ENCODE measurements at regions not wholly inside any gene's neighbourhood (a gene's known extent, or its start where the extent isn't known, plus 50 kb on each side); places are given as distances from the start of the nearest gene placed in this dataset.
"Not testable (repeated sequence)": the region's sequence is repeated elsewhere in the genome, so short reads cannot be mapped to it uniquely, and the experiment has no call there.

GRCh38 chr7:67301667-67302066 is 305.0 kb downstream of the TYW1 start:
- DNase-seq, result no peak

GRCh38 chr7:67302113-67303039 is 305.7 kb downstream of the TYW1 start:
- peak; percentile 99 for DNase-seq

GRCh38 chr7:67304846-67305245 is 308.2 kb downstream of the TYW1 start:
- not testable (repeated sequence) for DNase-seq

- no peak for DNase-seq
Measured at GRCh38 chr7:67306331-67306730, 309.7 kb downstream of the TYW1 start.

- no peak for DNase-seq
Measured at GRCh38 chr7:67309764-67310549, 313.3 kb downstream of the TYW1 start.

- no peak for DNase-seq
Measured at GRCh38 chr7:67311901-67312300, 315.3 kb downstream of the TYW1 start.

DNA sequence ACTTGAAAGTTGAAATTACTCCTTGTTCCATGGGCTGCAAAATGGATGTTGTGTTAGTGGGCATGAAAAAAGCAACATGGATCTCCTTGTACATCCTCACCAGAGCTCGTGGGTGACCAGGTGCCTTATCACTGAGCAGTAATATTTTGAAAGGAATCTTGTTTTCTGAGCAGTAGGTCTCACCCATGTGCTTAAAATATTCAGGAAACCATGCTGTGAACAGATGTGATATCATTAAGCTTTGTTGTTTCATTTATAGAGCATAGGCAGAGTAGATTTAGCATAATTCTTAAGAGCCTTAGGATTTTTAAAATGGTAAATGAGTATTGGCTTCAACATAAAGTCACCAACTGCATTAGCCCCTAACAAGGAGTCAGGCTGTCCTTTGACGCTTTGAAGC is 316.6 kb downstream of the TYW1 start:
- no peak for DNase-seq

GRCh38 chr7:67316902-67317301 is 320.3 kb downstream of the TYW1 start:
- not testable (repeated sequence) for DNase-seq

DNA sequence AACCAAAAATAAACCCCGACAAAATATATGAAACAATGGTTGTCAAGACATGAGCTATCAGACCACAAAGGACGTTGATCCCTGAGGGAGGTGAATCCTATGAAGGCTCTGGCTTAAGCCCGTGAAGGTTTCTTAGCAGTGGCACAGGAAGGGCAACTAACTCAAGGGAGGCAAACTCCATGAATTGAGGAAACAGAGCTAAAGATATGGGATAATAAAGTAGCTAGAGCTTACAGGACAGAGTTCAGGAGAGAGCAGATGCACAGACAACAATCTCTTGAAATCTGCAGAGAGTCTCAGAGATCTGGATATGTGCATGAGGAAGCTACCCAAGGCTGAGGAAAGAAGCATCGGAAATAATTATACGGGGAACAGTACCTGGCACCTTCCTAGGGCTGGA is 331.6 kb downstream of the TYW1 start:
- DNase-seq, result not testable (repeated sequence)

DNA sequence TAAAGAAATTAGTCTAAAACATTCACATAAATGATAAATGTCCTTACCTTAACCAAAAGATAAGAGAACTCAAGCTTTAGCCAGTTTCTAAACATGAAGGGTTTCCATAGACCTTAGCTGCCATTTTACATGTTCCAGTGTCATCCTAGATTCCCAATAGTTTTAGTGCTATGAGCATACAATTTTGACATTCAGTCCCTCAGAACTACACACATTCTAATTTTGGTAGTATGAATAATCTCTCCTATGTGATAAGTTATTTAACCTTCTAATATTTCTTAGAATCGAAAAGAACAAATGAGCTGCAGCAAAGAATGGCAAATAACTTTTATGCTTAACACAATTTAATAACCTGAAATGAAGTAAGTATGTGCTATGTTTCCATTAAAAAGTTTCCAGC is 338.5 kb downstream of the TYW1 start:
- not testable (repeated sequence) for DNase-seq

DNA sequence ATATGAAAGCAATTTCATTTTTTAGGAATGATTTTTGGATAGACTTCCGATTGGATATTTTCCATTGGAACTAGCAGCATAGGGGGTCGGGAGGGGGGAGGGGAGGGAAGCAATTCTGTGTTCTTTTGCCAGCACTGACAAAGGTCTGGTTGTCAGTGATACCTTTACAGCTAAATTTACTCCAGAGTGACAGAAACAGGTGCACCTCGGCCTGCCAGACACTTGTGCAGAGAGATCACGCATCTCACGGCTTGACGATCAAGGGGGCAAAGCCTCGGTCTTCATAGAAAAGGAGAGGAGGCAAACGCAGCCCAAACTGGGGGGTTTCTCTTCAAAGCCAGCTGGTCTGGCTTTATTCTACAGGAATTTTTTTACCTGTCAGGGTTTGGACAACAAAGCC is 339.0 kb downstream of the TYW1 start:
- DNase-seq, result not testable (repeated sequence)

- not testable (repeated sequence) for DNase-seq
Measured at GRCh38 chr7:67338545-67338944, 341.9 kb downstream of the TYW1 start.

- DNase-seq, result no peak
Measured at GRCh38 chr7:67341153-67341768, 344.6 kb downstream of the TYW1 start.

GRCh38 chr7:67343114-67343513 is 346.5 kb downstream of the TYW1 start:
- no peak for DNase-seq

DNA sequence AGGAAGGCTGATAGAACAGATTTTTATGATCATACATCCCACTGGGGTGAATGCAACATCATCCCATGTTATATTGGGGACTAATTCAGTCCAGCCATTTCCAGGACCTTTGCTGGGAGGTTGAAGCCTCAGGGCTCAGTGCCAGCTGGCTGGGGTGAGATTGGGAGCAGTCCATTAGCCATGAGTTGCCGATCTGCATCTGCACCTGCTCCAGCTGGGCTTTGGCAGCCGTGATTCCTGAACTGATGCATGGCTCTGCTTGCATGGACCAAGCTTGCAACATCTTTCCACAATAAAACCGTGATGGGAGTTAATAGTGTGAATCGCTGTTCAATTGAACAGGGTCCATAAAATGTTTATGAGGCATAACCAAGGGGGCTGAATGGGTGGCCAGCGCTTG is 346.9 kb downstream of the TYW1 start:
- no peak for DNase-seq

GRCh38 chr7:67344481-67345193 is 348.0 kb downstream of the TYW1 start:
- no peak for DNase-seq

GRCh38 chr7:67346126-67346525 is 349.5 kb downstream of the TYW1 start:
- no peak for DNase-seq

DNA sequence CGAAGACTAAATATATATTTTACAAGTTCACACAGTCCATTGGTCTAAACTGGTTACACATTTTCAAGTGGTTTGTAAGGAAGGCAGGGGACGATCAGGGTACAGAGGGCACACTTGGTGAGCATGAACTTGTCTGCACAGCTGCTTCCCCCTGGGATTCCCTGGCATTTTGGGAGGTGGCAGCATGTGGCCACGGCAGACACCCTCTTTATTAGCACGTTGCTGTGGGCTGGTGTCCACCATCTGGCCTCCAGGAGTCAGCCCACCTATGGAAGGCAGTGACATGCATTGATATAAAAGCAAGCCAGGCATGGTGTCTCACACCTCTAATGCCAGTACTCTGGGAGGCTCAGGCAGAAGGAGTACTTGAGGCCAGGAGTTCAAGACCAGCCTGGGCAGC is 350.2 kb downstream of the TYW1 start:
- no peak for DNase-seq

DNA sequence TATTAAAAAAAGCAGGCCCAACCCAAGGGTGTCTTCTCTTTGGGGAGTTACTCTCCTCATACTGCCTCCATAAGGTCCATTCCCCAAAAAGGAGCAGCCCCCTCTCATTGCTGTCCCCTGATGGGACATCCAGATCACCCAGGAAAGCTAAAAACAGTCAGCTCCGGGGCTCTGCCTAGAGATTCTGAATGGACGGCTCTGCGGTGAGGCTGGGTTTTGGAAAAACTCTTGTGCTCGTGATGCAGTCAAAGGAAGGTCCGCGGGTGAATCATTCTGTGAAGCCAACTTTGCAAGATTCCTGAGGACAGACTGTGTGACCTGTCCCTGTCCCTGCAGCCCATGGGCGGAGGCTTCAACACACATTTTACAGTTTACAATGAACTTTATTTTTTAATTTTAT is 351.5 kb downstream of the TYW1 start:
- DNase-seq, result no peak

DNA sequence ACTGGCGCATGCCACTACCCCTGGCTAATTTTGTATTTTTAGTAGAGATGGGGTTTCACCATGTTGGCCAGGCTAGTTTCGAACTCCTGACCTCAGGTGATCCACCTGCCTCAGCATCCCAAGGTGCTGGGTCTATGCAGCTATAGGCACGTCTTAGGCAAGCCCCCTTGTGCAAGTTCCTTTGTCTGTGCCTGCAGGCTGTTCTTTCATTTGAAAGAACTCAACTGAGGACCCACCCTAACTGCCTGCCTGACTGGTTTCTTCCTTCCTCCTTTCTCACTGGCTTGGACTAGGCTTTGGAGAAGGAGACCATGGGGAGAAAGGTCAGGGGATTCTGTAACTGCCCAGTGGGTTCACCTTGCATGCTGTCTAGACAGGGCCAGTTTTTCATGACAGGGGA is 361.0 kb downstream of the TYW1 start:
- not testable (repeated sequence) for DNase-seq

DNA sequence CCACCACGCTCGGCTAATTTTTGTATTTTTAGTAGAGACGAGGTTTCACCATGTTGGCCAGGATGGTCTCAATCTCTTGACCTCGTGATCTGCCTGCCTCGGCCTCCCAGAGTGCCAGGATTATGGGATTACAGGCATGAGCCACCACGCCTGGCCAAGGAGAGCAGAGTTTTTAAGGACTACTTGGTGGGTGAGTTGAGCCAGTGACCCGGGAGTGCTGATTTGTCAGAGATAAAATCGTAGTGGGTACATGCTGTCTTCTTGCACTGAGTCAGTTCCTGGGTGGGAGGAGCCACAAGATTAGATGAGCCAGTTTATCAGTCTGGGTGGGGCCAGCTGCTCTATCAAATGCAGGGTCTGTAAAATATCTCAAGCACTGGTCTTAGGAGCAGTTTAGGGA is 361.7 kb downstream of the TYW1 start:
- DNase-seq, result not testable (repeated sequence)

DNA sequence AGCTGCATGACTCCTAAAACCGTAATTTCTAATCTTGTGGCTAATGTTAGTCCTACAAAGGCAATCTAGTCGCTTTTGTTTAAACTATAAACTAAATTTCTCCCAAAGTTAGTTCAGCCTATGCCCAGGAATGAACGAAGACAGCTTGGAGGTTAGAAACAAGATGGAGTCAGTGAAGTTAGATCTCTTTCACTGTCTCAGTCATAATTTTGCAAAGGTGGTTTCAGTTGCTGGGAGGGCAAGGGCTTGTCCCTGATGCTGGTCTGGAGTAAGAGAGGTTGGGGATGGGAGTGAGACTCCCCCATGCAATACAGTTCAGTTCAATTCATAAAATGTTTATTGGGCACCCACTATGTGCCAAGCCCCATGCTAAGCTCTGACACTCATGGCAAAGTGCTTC is 362.1 kb downstream of the TYW1 start:
- not testable (repeated sequence) for DNase-seq

GRCh38 chr7:67359900-67360299 is 363.3 kb downstream of the TYW1 start:
- no peak for DNase-seq

Data from NK-92 treated with Interleukin-12 subunit alpha and Interleukin-12 subunit beta, amount 100 ng/mL, for 24 hours (cell line).